B cell (primary cell): ENCODE measurements at regions not wholly inside any gene's neighbourhood (a gene's known extent, or its start where the extent isn't known, plus 50 kb on each side); places are given as distances from the start of the nearest gene placed in this dataset.

Experiments used
- ATAC-seq: fragments of 200-7000 bp; cut with Tn5 transposase; one replicate; pipeline ENCODE4 v1.10.0; 2021; ENCODE audit warnings: low read depth, mild to moderate bottlenecking, moderate number of reproducible peaks, moderate library complexity
- CTCF ChIA-PET: fragments of 350-600 bp; sonication (Branson Sonifier 250); formaldehyde crosslinking; loops from one replicate; lab custom pipeline; 2021; ENCODE audit warnings: antibody characterized with exemption, inconsistent platforms; lab: Charles Lee
- POLR2A ChIA-PET: fragments of 350-600 bp; sonication (Branson Sonifier 250); formaldehyde crosslinking; loops from one replicate; lab custom pipeline; 2021; ENCODE audit warnings: antibody characterized with exemption; lab: Charles Lee
- DNase-seq: peaks from one replicate; pipeline ENCODE4 v3.0.0; 2013
- H2AFZ ChIP-seq: 2 replicates; pipeline ENCODE4 v1.6.1; 2012; ENCODE audit warnings: mild to moderate bottlenecking, low read depth, low read length; ENCODE audit not compliant: insufficient read depth, poor library complexity, severe bottlenecking
- H3K27ac ChIP-seq, 2 donors: 1 replicate in 1 of 2; 2 replicates in 1 of 2; pipeline ENCODE4 v1.5.1; 2012 to 2013; ENCODE audit warnings: low read length in 2 of 2, mild to moderate bottlenecking in 2 of 2, moderate library complexity in 1 of 2
- H3K27me3 ChIP-seq, 4 experiments: fragments of 200-600 bp in 1 of 4; sonication (generic) in 1 of 4; replicated peaks in 1 of 4; 1 replicate in 2 of 4; 2 replicates in 2 of 4; pipeline versions ENCODE4 v1.6.1 to v1.7.0; 2013 to 2016; ENCODE audit warnings: low read length in 3 of 4, mild to moderate bottlenecking in 2 of 4, mixed read lengths in 1 of 4, moderate library complexity in 1 of 4; ENCODE audit not compliant: insufficient read depth in 4 of 4, control insufficient read depth in 3 of 4; ENCODE audit errors: control extremely low read depth in 1 of 4
- H3K36me3 ChIP-seq, 2 experiments: replicated peaks in 1 of 2; 1 replicate in 1 of 2; 2 replicates in 1 of 2; pipeline versions ENCODE4 v1.6.1 to v1.7.1; 2013; ENCODE audit warnings: low read length in 1 of 2; ENCODE audit not compliant: insufficient read depth in 2 of 2, control insufficient read depth in 1 of 2; ENCODE audit errors: control extremely low read depth in 1 of 2, extremely low read depth in 1 of 2
- H3K4me1 ChIP-seq, 2 donors: fragments of 200-600 bp in 1 of 2; sonication (generic) in 1 of 2; 1 replicate in 1 of 2; 2 replicates in 1 of 2; pipeline versions ENCODE4 v1.5.1 to v1.6.1; 2013 to 2017; ENCODE audit warnings: low read length in 2 of 2; ENCODE audit not compliant: control insufficient read depth in 2 of 2, insufficient read depth in 2 of 2
- H3K4me2 ChIP-seq: replicated peaks from 2 replicates; pipeline ENCODE3; 2012; ENCODE audit warnings: mild to moderate bottlenecking, low read depth, low read length; ENCODE audit not compliant: poor library complexity, severe bottlenecking
- H3K4me3 ChIP-seq, 5 experiments: fragments of 200-600 bp in 1 of 5; sonication (generic) in 1 of 5; 1 replicate in 3 of 5; 2 replicates in 2 of 5; pipeline versions ENCODE4 v1.5.1 to v1.7.0; 2011 to 2016; ENCODE audit warnings: low read length in 4 of 5, mild to moderate bottlenecking in 4 of 5, low read depth in 2 of 5, control low read depth in 1 of 5, moderate library complexity in 1 of 5; ENCODE audit not compliant: insufficient read depth in 1 of 5; ENCODE audit errors: control extremely low read depth in 1 of 5, extremely low read depth in 1 of 5
- H3K79me2 ChIP-seq: fragments of 200-600 bp; sonication (generic); one replicate; pipeline ENCODE4 v1.6.0; 2016; ENCODE audit warnings: low read length; ENCODE audit not compliant: control insufficient read depth, insufficient read depth
- H3K9ac ChIP-seq: fragments of 200-600 bp; sonication (generic); 2 replicates; pipeline ENCODE4 v1.6.1; 2017; ENCODE audit warnings: mild to moderate bottlenecking, low read length, moderate library complexity
- H3K9me3 ChIP-seq, 3 donors: one replicate each; pipeline versions ENCODE4 v1.6.1 to v1.7.1; 2013; ENCODE audit warnings: low read length in 2 of 3; ENCODE audit not compliant: control insufficient read depth in 2 of 3, insufficient read depth in 1 of 3; ENCODE audit errors: control extremely low read depth in 1 of 3
- H4K20me1 ChIP-seq: 2 replicates; pipeline ENCODE4 v1.6.0; 2012; ENCODE audit warnings: mild to moderate bottlenecking, low read length; ENCODE audit not compliant: insufficient read depth, control insufficient read depth, poor library complexity, severe bottlenecking
- H3K27ac Mint-ChIP-seq: one replicate; pipeline ENCODE4 v1.8.0; 2021; ENCODE audit warnings: mixed read lengths
- H3K27me3 Mint-ChIP-seq: one replicate; pipeline ENCODE4 v1.8.0; 2021; ENCODE audit warnings: mixed read lengths
- H3K4me1 Mint-ChIP-seq: one replicate; pipeline ENCODE4 v1.8.0; 2021; ENCODE audit warnings: mixed read lengths
- H3K4me3 Mint-ChIP-seq: one replicate; pipeline ENCODE4 v1.8.0; 2021; ENCODE audit warnings: mixed read lengths
- H3K9me3 Mint-ChIP-seq: one replicate; pipeline ENCODE4 v1.8.0; 2022; ENCODE audit warnings: mixed read lengths; ENCODE audit not compliant: insufficient read depth
- EZH2 ChIP-seq: IDR thresholded peaks from 2 replicates; pipeline ENCODE4 v1.6.1; 2012; ENCODE audit warnings: borderline replicate concordance, low read depth, mild to moderate bottlenecking, moderate library complexity, low read length; ENCODE audit not compliant: insufficient read depth, poor library complexity, severe bottlenecking
- whole genome bisulfite sequencing: methylation state at CpG from one replicate; pipeline ENCODE4 v1.1.5; 2013; ENCODE audit warnings: missing lambda C conversion rate; ENCODE audit not compliant: insufficient coverage; 5-methylcytosine and 5-hydroxymethylcytosine counted together
- intact Hi-C: fragments of 100-400 bp; cut with micrococcal nuclease; formaldehyde crosslinking; loops from one replicate; pipeline ENCODE4 v1.10.0; 2022
- TF ChIP-seq, protein P1 (sequence below): fragments of 200-600 bp; IDR thresholded peaks from one replicate; pipeline ENCODE4 v1.8.0; 2022; ENCODE audit warnings: antibody characterized with exemption, mild to moderate bottlenecking

DNA sequence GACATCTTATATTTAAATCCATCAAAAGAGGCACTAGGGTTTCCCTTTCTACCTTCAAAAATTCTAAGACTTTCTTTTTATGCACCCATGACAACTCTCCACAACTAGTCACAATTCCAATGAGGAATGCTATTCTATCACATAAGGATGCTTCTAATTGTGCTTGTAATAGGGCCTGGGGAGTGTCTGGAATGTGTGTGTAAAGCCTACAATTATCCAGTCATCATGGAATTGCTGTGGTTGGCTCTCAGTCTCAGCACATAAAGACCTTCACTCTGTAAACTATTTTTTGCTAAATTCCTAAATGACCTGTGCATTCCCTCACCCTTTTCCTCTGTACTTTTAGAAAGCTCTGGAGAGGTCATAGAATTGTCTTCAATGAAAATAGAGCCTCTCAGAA is 86.7 kb downstream of the EPDR1 start:
- ChIA-PET POLR2A (no interaction called here), CTCF (no interaction called here)
- ATAC-seq = no peak
- H3K9me3 Mint-ChIP-seq = peaks cover 9% of the 10 kb centered on the region
- no peak overlapping the region for H2AFZ ChIP-seq
- H3K4me2 ChIP-seq = no peak overlapping the region
- H3K4me1 Mint-ChIP-seq = no peaks in the 10 kb centered on the region
- no peak for TF ChIP-seq EZH2
- TF ChIP-seq, protein P1, sequence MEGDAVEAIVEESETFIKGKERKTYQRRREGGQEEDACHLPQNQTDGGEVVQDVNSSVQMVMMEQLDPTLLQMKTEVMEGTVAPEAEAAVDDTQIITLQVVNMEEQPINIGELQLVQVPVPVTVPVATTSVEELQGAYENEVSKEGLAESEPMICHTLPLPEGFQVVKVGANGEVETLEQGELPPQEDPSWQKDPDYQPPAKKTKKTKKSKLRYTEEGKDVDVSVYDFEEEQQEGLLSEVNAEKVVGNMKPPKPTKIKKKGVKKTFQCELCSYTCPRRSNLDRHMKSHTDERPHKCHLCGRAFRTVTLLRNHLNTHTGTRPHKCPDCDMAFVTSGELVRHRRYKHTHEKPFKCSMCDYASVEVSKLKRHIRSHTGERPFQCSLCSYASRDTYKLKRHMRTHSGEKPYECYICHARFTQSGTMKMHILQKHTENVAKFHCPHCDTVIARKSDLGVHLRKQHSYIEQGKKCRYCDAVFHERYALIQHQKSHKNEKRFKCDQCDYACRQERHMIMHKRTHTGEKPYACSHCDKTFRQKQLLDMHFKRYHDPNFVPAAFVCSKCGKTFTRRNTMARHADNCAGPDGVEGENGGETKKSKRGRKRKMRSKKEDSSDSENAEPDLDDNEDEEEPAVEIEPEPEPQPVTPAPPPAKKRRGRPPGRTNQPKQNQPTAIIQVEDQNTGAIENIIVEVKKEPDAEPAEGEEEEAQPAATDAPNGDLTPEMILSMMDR = no peak
- H3K9ac ChIP-seq = no peak overlapping the region
- H4K20me1 ChIP-seq = no peaks in the 10 kb centered on the region
- no peaks in the 10 kb centered on the region for H3K36me3 ChIP-seq
- intact Hi-C loops = no loop called here
- H3K27ac Mint-ChIP-seq = no peak overlapping the region
- no peak for DNase-seq
- no peak overlapping the region for H3K4me3 ChIP-seq
- H3K4me1 ChIP-seq = no peaks in the 10 kb centered on the region
- no peaks in the 10 kb centered on the region for H3K79me2 ChIP-seq
- no peak overlapping the region for H3K27ac ChIP-seq
- H3K27me3 Mint-ChIP-seq = peaks cover 7% of the 10 kb centered on the region
- H3K9me3 ChIP-seq = peaks cover 0 to 3% (median 1%) of the 10 kb centered on the region in 3 donors
- no peak overlapping the region for H3K4me3 Mint-ChIP-seq
- no peaks in the 10 kb centered on the region for H3K27me3 ChIP-seq

DNA sequence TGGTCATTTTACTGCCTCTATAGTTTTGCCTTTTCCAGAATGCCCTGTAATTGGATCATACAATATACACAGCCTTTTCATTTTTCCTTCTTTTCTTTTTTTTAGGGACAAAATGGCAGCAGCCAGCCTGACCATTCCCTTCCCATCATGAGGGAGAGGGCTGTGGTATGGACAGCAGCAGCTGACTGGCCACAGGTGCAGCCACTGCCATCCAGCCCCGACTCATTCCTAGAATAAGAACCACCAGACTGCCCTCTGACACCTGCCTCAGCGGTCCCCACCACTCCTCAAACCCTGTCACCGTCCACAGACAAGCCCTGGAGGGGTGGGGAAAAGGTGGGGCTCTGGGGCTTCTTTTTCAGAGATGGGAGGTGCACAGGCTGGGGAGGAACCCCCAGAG is 92.8 kb downstream of the EPDR1 start:
- ATAC-seq (no peak), DNase-seq (no peak)
- intact Hi-C loops = no loop called here
- Mint-ChIP-seq H3K27ac (no peak overlapping the region), H3K9me3 (peaks cover 9% of the 10 kb centered on the region), H3K27me3 (peaks cover 10% of the 10 kb centered on the region), H3K4me1 (no peaks in the 10 kb centered on the region), H3K4me3 (no peak overlapping the region)
- no peak overlapping the region for H3K9ac ChIP-seq
- H3K4me1 ChIP-seq = no peaks in the 10 kb centered on the region
- H2AFZ ChIP-seq = no peak overlapping the region
- H3K27me3 ChIP-seq = no peaks in the 10 kb centered on the region
- no peaks in the 10 kb centered on the region for H4K20me1 ChIP-seq
- TF ChIP-seq, protein P1 = no peak
- TF ChIP-seq EZH2 = no peak
- no CpG with 5 or more reads among the region's 3 CpGs for WGBS
- H3K4me3 ChIP-seq = no peak overlapping the region
- H3K79me2 ChIP-seq = no peaks in the 10 kb centered on the region
- peaks cover 1 to 4% (median 3%) of the 10 kb centered on the region in 3 donors for H3K9me3 ChIP-seq
- no peaks in the 10 kb centered on the region for H3K36me3 ChIP-seq
- no peak overlapping the region for H3K4me2 ChIP-seq
- no peak overlapping the region for H3K27ac ChIP-seq
- POLR2A ChIA-PET = no interaction called here
- CTCF ChIA-PET = no interaction called here
